Head of caudate nucleus (tissue), 42 donors: ENCODE measurements at regions not wholly inside any gene's neighbourhood (a gene's known extent, or its start where the extent isn't known, plus 50 kb on each side); places are given as distances from the start of the nearest gene placed in this dataset.
A peak's percentile ranks its signal among the peaks of the same experiment; 100 is the strongest.

ENCODE experiments used
- DNase-seq, 42 donors: peaks; one replicate each; pipeline versions ENCODE4 v3.0.0 to v3.0.0-alpha.2; 2020 to 2021; ENCODE audit warnings: mixed read lengths in 7 of 42
- intact Hi-C: fragments of 100-400 bp; cut with DNase I; formaldehyde crosslinking; loops from one replicate; pipeline ENCODE4 v1.15.0; 2022

GRCh38 chr12:16946704-16947103 is 340.7 kb upstream of the LMO3 start:
- DNase-seq: no peak
- intact Hi-C loops: no loop called here

- intact Hi-C loops: no loop called here
- peak in 4 of 42 donors; percentile 7 to 25 (median 12) for DNase-seq
Measured at GRCh38 chr12:16939871-16940306, 333.9 kb upstream of the LMO3 start.

- no peak for DNase-seq
Measured at GRCh38 chr12:16927259-16927658, 321.3 kb upstream of the LMO3 start.

GRCh38 chr12:16920451-16920850 is 314.5 kb upstream of the LMO3 start:
- intact Hi-C loops: no loop called here

More at GRCh38 chr12:16927259-16927658, 321.3 kb upstream of the LMO3 start:
- intact Hi-C loops: no loop called here

GRCh38 chr12:16919551-16919950 is 313.6 kb upstream of the LMO3 start:
- DNase-seq: no peak
- intact Hi-C loops: no loop called here

More at GRCh38 chr12:16920451-16920850, 314.5 kb upstream of the LMO3 start:
- DNase-seq: no peak

GRCh38 chr12:16914853-16915252 is 308.9 kb upstream of the LMO3 start:
- DNase-seq: no peak
- intact Hi-C loops: no loop called here

GRCh38 chr12:16913832-16914490 is 308.0 kb upstream of the LMO3 start:
- intact Hi-C loops: no loop called here
- DNase-seq: no peak

GRCh38 chr12:16901946-16902345 is 296.0 kb upstream of the LMO3 start:
- no peak for DNase-seq
- intact Hi-C loops: no loop called here

- DNase-seq: peak in 1 of 42 donors; percentile 8
- intact Hi-C loops: no loop called here
Measured at GRCh38 chr12:16893426-16893825, 287.5 kb upstream of the LMO3 start.

- DNase-seq: no peak
Measured at GRCh38 chr12:16891673-16892072, 285.7 kb upstream of the LMO3 start.

GRCh38 chr12:16884819-16885218 is 278.9 kb upstream of the LMO3 start:
- DNase-seq: no peak
- intact Hi-C loops: no loop called here

More at GRCh38 chr12:16891673-16892072, 285.7 kb upstream of the LMO3 start:
- intact Hi-C loops: no loop called here

- intact Hi-C loops: no loop called here
- DNase-seq: no peak
Measured at GRCh38 chr12:16884056-16884455, 278.1 kb upstream of the LMO3 start.

GRCh38 chr12:16881986-16882570 is 276.1 kb upstream of the LMO3 start:
- intact Hi-C loops: no loop called here

GRCh38 chr12:16880864-16881285 is 274.9 kb upstream of the LMO3 start:
- DNase-seq: peak in 35 of 42 donors; percentile 1 to 53 (median 16)
- intact Hi-C loops: no loop called here

More at GRCh38 chr12:16881986-16882570, 276.1 kb upstream of the LMO3 start:
- DNase-seq: no peak

GRCh38 chr12:16870845-16871244 is 264.9 kb upstream of the LMO3 start:
- intact Hi-C loops: no loop called here
- DNase-seq: no peak

- DNase-seq: no peak
- intact Hi-C loops: no loop called here
Measured at GRCh38 chr12:16863742-16864141, 257.8 kb upstream of the LMO3 start.

- intact Hi-C loops: no loop called here
- no peak for DNase-seq
Measured at GRCh38 chr12:16857456-16857923, 251.5 kb upstream of the LMO3 start.

GRCh38 chr12:16854465-16854864 is 248.5 kb upstream of the LMO3 start:
- intact Hi-C loops: no loop called here
- DNase-seq: no peak

- intact Hi-C loops: no loop called here
- DNase-seq: no peak
Measured at GRCh38 chr12:16849473-16849872, 243.5 kb upstream of the LMO3 start.

GRCh38 chr12:16844875-16845274 is 238.9 kb upstream of the LMO3 start:
- DNase-seq: no peak
- intact Hi-C loops: no loop called here
